Neural crest cell (in vitro differentiated cells): ENCODE measurements at regions not wholly inside any gene's neighbourhood (a gene's known extent, or its start where the extent isn't known, plus 50 kb on each side); places are given as distances from the start of the nearest gene placed in this dataset.

ENCODE experiments used
- DNase-seq: peaks from one replicate; pipeline ENCODE4 v3.0.0; 2021; ENCODE audit warnings: low read depth, mixed read lengths, low spot score
- H3K27ac Mint-ChIP-seq: one replicate; pipeline ENCODE4 v1.8.0; 2021; ENCODE audit warnings: mild to moderate bottlenecking, mixed read lengths; ENCODE audit not compliant: unreplicated experiment
- H3K27me3 Mint-ChIP-seq: 2 replicates; pipeline ENCODE4 v1.8.0; 2021; ENCODE audit warnings: low read depth, mild to moderate bottlenecking, mixed read lengths
- H3K36me3 Mint-ChIP-seq: 2 replicates; pipeline ENCODE4 v1.8.0; 2021; ENCODE audit warnings: low read depth, mild to moderate bottlenecking, mixed read lengths
- H3K4me1 Mint-ChIP-seq: 2 replicates; pipeline ENCODE4 v1.8.0; 2021; ENCODE audit warnings: mixed read lengths
- H3K4me3 Mint-ChIP-seq: one replicate; pipeline ENCODE4 v1.8.0; 2021; ENCODE audit warnings: mild to moderate bottlenecking, mixed read lengths
- H3K9me3 Mint-ChIP-seq: 2 replicates; pipeline ENCODE4 v1.8.0; 2021; ENCODE audit warnings: mixed read lengths
- TF ChIP-seq, protein P1 (sequence below): fragments of 200-600 bp; sonication (generic); conservative IDR thresholded peaks from 2 replicates; pipeline ENCODE4 v1.5.0; 2021; ENCODE audit warnings: antibody characterized with exemption, mild to moderate bottlenecking

DNA sequence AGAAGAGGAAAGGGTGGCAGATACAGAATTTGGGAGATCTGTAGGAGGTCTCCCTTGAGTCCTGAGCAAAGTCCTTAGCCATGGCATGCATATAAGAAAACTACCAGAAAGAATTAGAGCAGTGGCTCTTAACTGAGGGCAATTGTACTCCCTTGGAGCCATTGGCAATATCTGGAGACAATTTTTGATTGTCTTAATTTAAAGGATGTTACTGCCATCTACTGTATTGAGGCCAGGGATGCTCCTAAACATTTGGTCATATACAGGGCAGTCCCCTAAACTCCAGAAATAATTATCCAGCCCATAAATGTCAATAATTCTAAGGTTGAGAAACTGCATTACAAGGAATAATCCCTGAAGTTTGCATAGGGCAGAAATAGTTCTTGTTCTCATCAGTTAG, 136.4 kb upstream of the ODAD2 start:
- DNase-seq = no peak
- no peak overlapping the region for H3K27ac Mint-ChIP-seq
- TF ChIP-seq, protein P1, sequence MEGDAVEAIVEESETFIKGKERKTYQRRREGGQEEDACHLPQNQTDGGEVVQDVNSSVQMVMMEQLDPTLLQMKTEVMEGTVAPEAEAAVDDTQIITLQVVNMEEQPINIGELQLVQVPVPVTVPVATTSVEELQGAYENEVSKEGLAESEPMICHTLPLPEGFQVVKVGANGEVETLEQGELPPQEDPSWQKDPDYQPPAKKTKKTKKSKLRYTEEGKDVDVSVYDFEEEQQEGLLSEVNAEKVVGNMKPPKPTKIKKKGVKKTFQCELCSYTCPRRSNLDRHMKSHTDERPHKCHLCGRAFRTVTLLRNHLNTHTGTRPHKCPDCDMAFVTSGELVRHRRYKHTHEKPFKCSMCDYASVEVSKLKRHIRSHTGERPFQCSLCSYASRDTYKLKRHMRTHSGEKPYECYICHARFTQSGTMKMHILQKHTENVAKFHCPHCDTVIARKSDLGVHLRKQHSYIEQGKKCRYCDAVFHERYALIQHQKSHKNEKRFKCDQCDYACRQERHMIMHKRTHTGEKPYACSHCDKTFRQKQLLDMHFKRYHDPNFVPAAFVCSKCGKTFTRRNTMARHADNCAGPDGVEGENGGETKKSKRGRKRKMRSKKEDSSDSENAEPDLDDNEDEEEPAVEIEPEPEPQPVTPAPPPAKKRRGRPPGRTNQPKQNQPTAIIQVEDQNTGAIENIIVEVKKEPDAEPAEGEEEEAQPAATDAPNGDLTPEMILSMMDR = no peak

DNA sequence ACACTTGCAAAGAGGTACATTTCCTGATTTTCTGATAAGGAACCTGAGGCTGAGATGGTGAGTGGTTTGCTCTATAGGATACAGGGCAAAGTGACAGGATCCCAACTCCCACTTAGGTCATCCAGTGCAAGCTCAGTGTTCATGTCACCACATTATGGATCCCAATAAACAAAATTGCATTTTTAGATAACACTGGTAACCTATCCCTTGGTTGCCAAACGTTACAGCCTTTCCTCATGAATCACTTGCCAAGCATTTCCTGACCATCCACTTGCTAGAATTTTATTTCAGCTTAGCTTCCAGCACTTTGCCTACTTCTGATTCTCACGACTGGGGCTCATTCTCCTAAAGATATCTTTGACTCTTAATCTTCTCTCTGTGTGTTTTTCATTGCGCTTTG, 131.4 kb upstream of the ODAD2 start:
- Mint-ChIP-seq H3K27me3 (no peaks in the 10 kb centered on the region), H3K27ac (no peak overlapping the region), H3K36me3 (peaks cover 19% of the 10 kb centered on the region), H3K9me3 (peaks cover 20% of the 10 kb centered on the region), H3K4me3 (no peak overlapping the region), H3K4me1 (no peaks in the 10 kb centered on the region)
- TF ChIP-seq, protein P1 = no peak
- no peak for DNase-seq

More for the DNA sequence above, 136.4 kb upstream of the ODAD2 start:
- Mint-ChIP-seq H3K36me3 (peaks cover 20% of the 10 kb centered on the region), H3K27me3 (no peaks in the 10 kb centered on the region), H3K9me3 (peaks cover 24% of the 10 kb centered on the region), H3K4me3 (no peak overlapping the region), H3K4me1 (no peaks in the 10 kb centered on the region)

DNA sequence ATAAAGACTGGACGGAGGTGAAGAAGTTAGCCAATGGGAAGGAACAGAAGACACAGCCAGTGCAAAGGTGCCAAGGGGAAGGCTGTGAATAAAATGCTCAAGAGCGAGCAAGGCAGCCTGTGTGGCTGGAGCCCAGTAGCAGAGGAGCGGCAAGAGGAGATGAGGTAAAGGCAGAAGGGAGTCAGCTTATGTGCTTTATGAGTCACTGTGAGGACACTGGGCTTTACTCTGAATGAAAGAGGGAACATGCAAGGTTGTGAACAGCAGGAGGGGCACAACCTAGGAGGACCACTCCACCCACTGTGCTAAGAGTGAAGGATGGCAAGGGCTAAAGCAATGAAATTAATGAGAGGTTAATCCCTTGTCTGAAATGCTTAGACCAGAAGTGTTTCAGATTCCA, 129.0 kb upstream of the ODAD2 start:
- Mint-ChIP-seq H3K4me1 (no peaks in the 10 kb centered on the region), H3K36me3 (peaks cover 12% of the 10 kb centered on the region), H3K4me3 (no peak overlapping the region), H3K9me3 (peaks cover 11% of the 10 kb centered on the region), H3K27ac (no peak overlapping the region), H3K27me3 (no peaks in the 10 kb centered on the region)
- TF ChIP-seq, protein P1 = no peak
- DNase-seq = no peak

DNA sequence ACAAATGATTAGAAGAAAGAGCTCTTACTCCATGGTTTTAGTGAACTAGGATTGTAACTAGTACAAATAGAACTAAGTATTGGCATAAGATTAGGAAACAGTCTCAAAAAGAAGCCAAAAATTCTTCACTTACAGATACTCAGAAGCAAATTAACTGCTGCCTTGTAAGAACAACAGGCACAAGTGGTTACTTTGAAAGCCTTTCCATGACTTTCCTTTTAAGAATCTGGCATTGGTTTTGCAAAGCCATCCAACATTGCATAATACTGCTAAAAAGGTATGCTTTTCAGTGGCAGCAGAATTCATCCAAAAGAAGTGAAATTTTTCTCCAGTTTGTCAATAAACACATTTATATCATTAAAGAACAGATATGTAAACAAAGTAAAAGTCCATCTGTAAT, 126.8 kb upstream of the ODAD2 start:
- no peak for DNase-seq
- TF ChIP-seq, protein P1 = no peak
- Mint-ChIP-seq H3K27me3 (no peaks in the 10 kb centered on the region), H3K4me3 (no peak overlapping the region), H3K4me1 (no peaks in the 10 kb centered on the region), H3K36me3 (peaks cover 9% of the 10 kb centered on the region), H3K27ac (no peak overlapping the region), H3K9me3 (peaks cover 8% of the 10 kb centered on the region)

DNA sequence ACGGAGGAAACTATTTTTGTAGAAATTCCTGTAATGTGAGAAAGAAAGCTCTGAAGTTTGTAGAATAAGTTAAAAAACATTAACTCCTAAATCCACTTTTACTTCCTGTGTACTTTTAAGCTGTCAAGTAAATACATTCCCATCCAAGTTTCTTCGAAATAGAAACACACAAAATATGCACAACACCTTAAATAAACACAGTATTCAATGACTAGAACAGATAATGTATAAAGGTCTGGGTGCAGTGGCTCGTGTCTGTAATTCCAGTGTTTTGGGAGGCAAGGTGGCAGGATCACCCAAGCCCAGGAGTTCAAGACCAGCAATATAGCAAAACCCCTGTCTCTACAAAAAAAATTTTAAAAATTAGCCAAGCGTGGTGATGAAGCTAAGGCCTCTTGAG, 121.9 kb upstream of the ODAD2 start:
- DNase-seq = no peak
- Mint-ChIP-seq H3K4me3 (no peak overlapping the region), H3K9me3 (no peaks in the 10 kb centered on the region), H3K27me3 (no peaks in the 10 kb centered on the region), H3K36me3 (no peaks in the 10 kb centered on the region), H3K4me1 (peaks cover 13% of the 10 kb centered on the region), H3K27ac (no peak overlapping the region)
- TF ChIP-seq, protein P1 = no peak
